Osteoblast (primary cell): ENCODE measurements at regions not wholly inside any gene's neighbourhood (a gene's known extent, or its start where the extent isn't known, plus 50 kb on each side); places are given as distances from the start of the nearest gene placed in this dataset.

Experiments used
- DNase-seq: peaks from one replicate; pipeline ENCODE4 v3.0.0; 2011; ENCODE audit warnings: low spot score, mixed read lengths; ENCODE audit not compliant: insufficient read length; ENCODE audit errors: missing footprints
- H2AFZ ChIP-seq: 2 replicates; pipeline ENCODE4 v1.6.0; 2011; ENCODE audit warnings: mild to moderate bottlenecking, low read length
- H3K27ac ChIP-seq: 2 replicates; pipeline ENCODE4 v1.5.1; 2011; ENCODE audit warnings: mild to moderate bottlenecking, low read depth, low read length, moderate library complexity
- H3K27me3 ChIP-seq: 2 replicates; pipeline ENCODE4 v1.6.0; 2012; ENCODE audit warnings: mild to moderate bottlenecking, control low read depth, inconsistent platforms, low read length, moderate library complexity; ENCODE audit not compliant: insufficient read depth
- H3K36me3 ChIP-seq: 2 replicates; pipeline ENCODE4 v1.5.1; 2011; ENCODE audit warnings: mild to moderate bottlenecking, low read length, control low read depth, moderate library complexity; ENCODE audit not compliant: insufficient read depth
- H3K4me1 ChIP-seq: 2 replicates; pipeline ENCODE4 v1.5.1; 2011; ENCODE audit warnings: mild to moderate bottlenecking, low read length, control low read depth, moderate library complexity; ENCODE audit not compliant: insufficient read depth
- H3K4me2 ChIP-seq: 2 replicates; pipeline ENCODE4 v1.6.0; 2011; ENCODE audit warnings: mild to moderate bottlenecking, low read length; ENCODE audit not compliant: insufficient read depth
- H3K4me3 ChIP-seq: fragments of 200-600 bp; sonication (generic); 3 replicates; pipeline ENCODE4 v1.5.1; 2012; ENCODE audit warnings: mild to moderate bottlenecking, low read length, inconsistent platforms; ENCODE audit not compliant: insufficient read depth
- H3K79me2 ChIP-seq: 2 replicates; pipeline ENCODE4 v1.6.0; 2012; ENCODE audit warnings: mild to moderate bottlenecking, low read length, control low read depth, inconsistent platforms; ENCODE audit not compliant: insufficient read depth
- H3K9me3 ChIP-seq: 2 replicates; pipeline ENCODE4 v1.5.1; 2011; ENCODE audit warnings: low read depth, low read length, control low read depth
- H4K20me1 ChIP-seq: 2 replicates; pipeline ENCODE4 v1.6.0; 2012; ENCODE audit warnings: mild to moderate bottlenecking, low read length, control low read depth; ENCODE audit not compliant: insufficient read depth
- CTCF ChIP-seq: IDR thresholded peaks from 2 replicates; pipeline ENCODE4 v1.5.1; 2011; ENCODE audit warnings: mild to moderate bottlenecking, low read depth, low read length, moderate library complexity; ENCODE audit errors: extremely low read depth

- no peaks in the 10 kb centered on the region for H3K36me3 ChIP-seq
- H2AFZ ChIP-seq, result no peak overlapping the region
- H4K20me1 ChIP-seq, result no peaks in the 10 kb centered on the region
- no peak overlapping the region for H3K4me2 ChIP-seq
- H3K27me3 ChIP-seq, result no peaks in the 10 kb centered on the region
- no peaks in the 10 kb centered on the region for H3K4me1 ChIP-seq
- H3K4me3 ChIP-seq, result no peak overlapping the region
- H3K27ac ChIP-seq, result no peak overlapping the region
- H3K79me2 ChIP-seq, result no peaks in the 10 kb centered on the region
- no peak for DNase-seq
- no peaks in the 10 kb centered on the region for H3K9me3 ChIP-seq
- TF ChIP-seq CTCF, result no peak
Measured at GRCh38 chr11:71084306-71085012, 167.9 kb downstream of the SHANK2 start.

GRCh38 chr11:71083105-71083504 lies 169.3 kb downstream of the SHANK2 start:
- H3K4me3 ChIP-seq, result no peak overlapping the region
- H4K20me1 ChIP-seq, result no peaks in the 10 kb centered on the region
- no peak overlapping the region for H3K4me2 ChIP-seq
- H3K4me1 ChIP-seq, result no peaks in the 10 kb centered on the region
- TF ChIP-seq CTCF, result no peak
- no peak overlapping the region for H2AFZ ChIP-seq
- no peak for DNase-seq
- H3K79me2 ChIP-seq, result no peaks in the 10 kb centered on the region
- no peak overlapping the region for H3K27ac ChIP-seq
- no peaks in the 10 kb centered on the region for H3K27me3 ChIP-seq
- no peaks in the 10 kb centered on the region for H3K9me3 ChIP-seq
- H3K36me3 ChIP-seq, result no peaks in the 10 kb centered on the region

- H3K9me3 ChIP-seq, result no peaks in the 10 kb centered on the region
- H3K79me2 ChIP-seq, result no peaks in the 10 kb centered on the region
- H3K4me2 ChIP-seq, result no peak overlapping the region
- H3K4me3 ChIP-seq, result no peak overlapping the region
- no peak overlapping the region for H3K27ac ChIP-seq
- H3K27me3 ChIP-seq, result no peaks in the 10 kb centered on the region
- no peaks in the 10 kb centered on the region for H3K4me1 ChIP-seq
- TF ChIP-seq CTCF, result no peak
- H4K20me1 ChIP-seq, result no peaks in the 10 kb centered on the region
- no peak overlapping the region for H2AFZ ChIP-seq
- no peak for DNase-seq
- no peaks in the 10 kb centered on the region for H3K36me3 ChIP-seq
Measured at GRCh38 chr11:71082454-71082853, 169.9 kb downstream of the SHANK2 start.

GRCh38 chr11:71081704-71082230 lies 170.6 kb downstream of the SHANK2 start:
- Histone ChIP-seq H3K4me1 (no peaks in the 10 kb centered on the region), H3K27me3 (no peaks in the 10 kb centered on the region), H4K20me1 (no peaks in the 10 kb centered on the region), H3K9me3 (no peaks in the 10 kb centered on the region), H3K4me3 (no peak overlapping the region), H2AFZ (no peak overlapping the region), H3K79me2 (no peaks in the 10 kb centered on the region), H3K27ac (no peak overlapping the region), H3K4me2 (no peak overlapping the region), H3K36me3 (no peaks in the 10 kb centered on the region)
- no peak for DNase-seq
- TF ChIP-seq CTCF, result no peak
